ENCODE measurements at regions not wholly inside any gene's neighbourhood (a gene's known extent, or its start where the extent isn't known, plus 50 kb on each side); places are given as distances from the start of the nearest gene placed in this dataset.

DNA sequence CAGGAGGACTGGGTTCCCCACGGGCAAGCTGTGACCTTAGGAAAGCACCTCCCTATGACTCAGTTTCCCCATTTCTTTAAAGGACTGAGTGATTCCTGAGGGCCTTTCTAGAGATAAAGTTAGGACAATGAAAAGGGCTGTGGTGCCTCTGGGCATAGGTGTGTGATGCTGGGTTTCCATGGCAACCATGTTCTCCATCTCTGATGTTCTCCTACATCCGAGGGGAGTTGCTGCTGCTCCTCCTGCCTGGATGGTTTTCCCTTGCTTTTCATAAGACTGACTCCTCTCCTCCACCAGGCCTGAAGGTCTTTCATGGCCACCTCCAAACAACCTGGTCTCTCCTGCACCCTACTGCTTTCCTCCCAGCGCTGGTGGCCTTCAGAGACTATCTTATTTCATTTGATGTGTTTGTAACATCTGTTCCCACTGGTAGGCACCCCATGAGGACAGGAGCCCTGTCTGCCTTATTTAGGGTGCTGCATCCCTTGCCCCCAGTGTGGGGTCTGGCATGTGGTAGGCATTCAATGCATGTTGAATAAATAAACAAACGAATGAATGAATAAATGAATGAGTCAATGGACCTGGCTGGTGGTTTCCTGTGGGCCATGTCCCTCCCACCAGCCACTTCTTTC is 112.2 kb upstream of the HAND1 start:
- no peak overlapping the region for H3K27ac ChIP-seq (ENCODE audit: insufficient read depth, low read depth, low read length)
- intact Hi-C loops (cut with micrococcal nuclease) (no loop called here), dilution Hi-C loops (cut with MboI; ENCODE audit: extremely low pct_ligation_motif_present, low sequenced_read_pairs) (no loop called here)
- H4K20me1 ChIP-seq (replicated peaks; ENCODE audit: control insufficient read depth, extremely low read depth, insufficient read depth, low read length) = no peaks in the 10 kb centered on the region
- H3K9me1 ChIP-seq (replicated peaks; ENCODE audit: control insufficient read depth, extremely low read depth, insufficient read depth, low read length) = no peaks in the 10 kb centered on the region
- no peak overlapping the region for H2AFZ ChIP-seq (ENCODE audit: low read depth, low read length)
- H3K27me3 ChIP-seq (ENCODE audit: control insufficient read depth in 2 of 2, insufficient read depth in 2 of 2, low read length in 2 of 2) = peaks cover 0 to 5% of the 10 kb centered on the region in 2 experiments
- DNase-seq (ENCODE audit: low read depth, low spot score) (no peak), FAIRE-seq (no peak)
- H3K79me2 ChIP-seq (ENCODE audit: control insufficient read depth, insufficient read depth, low read length) = no peaks in the 10 kb centered on the region
- TF ChIP-seq FOS (IDR thresholded peaks at IDR 0.05; ENCODE audit: borderline replicate concordance, insufficient read depth, low read length) (no peak), MAX (IDR thresholded peaks at IDR 0.05; ENCODE audit: insufficient read depth, insufficient read length) (no peak), POLR2A (IDR thresholded peaks at IDR 0.05; ENCODE audit: low read depth, low read length) (no peak), EZH2 (IDR thresholded peaks at IDR 0.05; ENCODE audit: borderline replicate concordance, low read depth, low read length, severe bottlenecking) (no peak), GATA2 (IDR thresholded peaks at IDR 0.05; ENCODE audit: insufficient read depth, insufficient read length, low read depth, low read length) (no peak)
- no TSS peak for BruUV-seq (replicated peaks)
- no peaks in the 10 kb centered on the region for H3K4me1 ChIP-seq (ENCODE audit: control insufficient read depth, extremely low read depth, insufficient read depth, low read length)
- POLR2A ChIA-PET = no interaction called here
- H3K9me3 ChIP-seq (replicated peaks; ENCODE audit: control insufficient read depth, insufficient read depth, low read length) = no peaks in the 10 kb centered on the region
- H3K4me2 ChIP-seq (ENCODE audit: insufficient read depth, low read length) = no peak overlapping the region
- H3K36me3 ChIP-seq (ENCODE audit: control insufficient read depth in 2 of 2, extremely low read depth in 1 of 2, insufficient read depth in 2 of 2, low read length in 2 of 2) = no peaks in the 10 kb centered on the region
- H3K4me3 ChIP-seq (replicated peaks in 1 of 3; ENCODE audit: insufficient read depth in 1 of 3, low read depth in 1 of 3, low read length in 3 of 3) = no peak overlapping the region
- CTCF ChIA-PET = no interaction called here
- no peak overlapping the region for H3K9ac ChIP-seq (replicated peaks; ENCODE audit: extremely low read depth, insufficient read depth, low read length)

GRCh38 chr5:154589511-154589910 is 111.5 kb upstream of the HAND1 start:
- POLR2A ChIA-PET = no interaction called here
- no peaks in the 10 kb centered on the region for H3K36me3 ChIP-seq (ENCODE audit: control insufficient read depth in 2 of 2, extremely low read depth in 1 of 2, insufficient read depth in 2 of 2, low read length in 2 of 2)
- CTCF ChIA-PET = interaction anchor here (1.0 kb wide), 1 partner anchor 69 kb away, joined by 3 read pairs; no protein-coding TSS in a partner anchor
- H3K27me3 ChIP-seq (ENCODE audit: control insufficient read depth in 2 of 2, insufficient read depth in 2 of 2, low read length in 2 of 2) = peaks cover 0 to 5% of the 10 kb centered on the region in 2 experiments
- FAIRE-seq = no peak
- no peak overlapping the region for H2AFZ ChIP-seq (ENCODE audit: low read depth, low read length)
- no peak for TF ChIP-seq EZH2 (IDR thresholded peaks at IDR 0.05; ENCODE audit: borderline replicate concordance, low read depth, low read length, severe bottlenecking)
- TF ChIP-seq POLR2AphosphoS5 (IDR thresholded peaks at IDR 0.05; ENCODE audit: insufficient read depth, low read depth, low read length) = no peak
- no peak for TF ChIP-seq MAX (IDR thresholded peaks at IDR 0.05; ENCODE audit: insufficient read depth, insufficient read length)
- no peak for TF ChIP-seq GATA2 (IDR thresholded peaks at IDR 0.05; ENCODE audit: insufficient read depth, insufficient read length, low read depth, low read length)
- TF ChIP-seq, protein P1, sequence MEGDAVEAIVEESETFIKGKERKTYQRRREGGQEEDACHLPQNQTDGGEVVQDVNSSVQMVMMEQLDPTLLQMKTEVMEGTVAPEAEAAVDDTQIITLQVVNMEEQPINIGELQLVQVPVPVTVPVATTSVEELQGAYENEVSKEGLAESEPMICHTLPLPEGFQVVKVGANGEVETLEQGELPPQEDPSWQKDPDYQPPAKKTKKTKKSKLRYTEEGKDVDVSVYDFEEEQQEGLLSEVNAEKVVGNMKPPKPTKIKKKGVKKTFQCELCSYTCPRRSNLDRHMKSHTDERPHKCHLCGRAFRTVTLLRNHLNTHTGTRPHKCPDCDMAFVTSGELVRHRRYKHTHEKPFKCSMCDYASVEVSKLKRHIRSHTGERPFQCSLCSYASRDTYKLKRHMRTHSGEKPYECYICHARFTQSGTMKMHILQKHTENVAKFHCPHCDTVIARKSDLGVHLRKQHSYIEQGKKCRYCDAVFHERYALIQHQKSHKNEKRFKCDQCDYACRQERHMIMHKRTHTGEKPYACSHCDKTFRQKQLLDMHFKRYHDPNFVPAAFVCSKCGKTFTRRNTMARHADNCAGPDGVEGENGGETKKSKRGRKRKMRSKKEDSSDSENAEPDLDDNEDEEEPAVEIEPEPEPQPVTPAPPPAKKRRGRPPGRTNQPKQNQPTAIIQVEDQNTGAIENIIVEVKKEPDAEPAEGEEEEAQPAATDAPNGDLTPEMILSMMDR (IDR thresholded peaks at IDR 0.05; ENCODE audit: extremely low read depth in 1 of 2, insufficient read depth in 1 of 2, low read depth in 1 of 2, low read length in 2 of 2) = no peak
- no peak for TF ChIP-seq FOS (IDR thresholded peaks at IDR 0.05; ENCODE audit: borderline replicate concordance, insufficient read depth, low read length)
- no peak for TF ChIP-seq MYC (IDR thresholded peaks at IDR 0.05; ENCODE audit: low read depth, low read length)
- TF ChIP-seq POLR2A (IDR thresholded peaks at IDR 0.05; ENCODE audit: low read depth, low read length) = no peak
- TF ChIP-seq JUN (IDR thresholded peaks at IDR 0.05; ENCODE audit: borderline replicate concordance, insufficient read depth, insufficient read length, low read depth) = no peak
- H4K20me1 ChIP-seq (replicated peaks; ENCODE audit: control insufficient read depth, extremely low read depth, insufficient read depth, low read length) = no peaks in the 10 kb centered on the region
- no TSS peak for BruUV-seq (replicated peaks)
- intact Hi-C loops (cut with micrococcal nuclease) (no loop called here), dilution Hi-C loops (cut with MboI; ENCODE audit: extremely low pct_ligation_motif_present, low sequenced_read_pairs) (no loop called here)
- no peaks in the 10 kb centered on the region for H3K4me1 ChIP-seq (ENCODE audit: control insufficient read depth, extremely low read depth, insufficient read depth, low read length)
- no peaks in the 10 kb centered on the region for H3K79me2 ChIP-seq (ENCODE audit: control insufficient read depth, insufficient read depth, low read length)
- no peaks in the 10 kb centered on the region for H3K9me3 ChIP-seq (replicated peaks; ENCODE audit: control insufficient read depth, insufficient read depth, low read length)
- no peak overlapping the region for H3K27ac ChIP-seq (ENCODE audit: insufficient read depth, low read depth, low read length)
- H3K9me1 ChIP-seq (replicated peaks; ENCODE audit: control insufficient read depth, extremely low read depth, insufficient read depth, low read length) = no peaks in the 10 kb centered on the region
- H3K4me2 ChIP-seq (ENCODE audit: insufficient read depth, low read length) = no peak overlapping the region
- no peak for DNase-seq (ENCODE audit: low read depth, low spot score)
- H3K9ac ChIP-seq (replicated peaks; ENCODE audit: extremely low read depth, insufficient read depth, low read length) = no peak overlapping the region
- no peak overlapping the region for H3K4me3 ChIP-seq (replicated peaks in 1 of 3; ENCODE audit: insufficient read depth in 1 of 3, low read depth in 1 of 3, low read length in 3 of 3)

Measured in endothelial cell of umbilical vein (primary cell).